Type B pancreatic cell (in vitro differentiated cells): ENCODE measurements at regions not wholly inside any gene's neighbourhood (a gene's known extent, or its start where the extent isn't known, plus 50 kb on each side); places are given as distances from the start of the nearest gene placed in this dataset.
A peak's percentile ranks its signal among the peaks of the same experiment; 100 is the strongest.
"Not testable (repeated sequence)": the region's sequence is repeated elsewhere in the genome, so short reads cannot be mapped to it uniquely, and the experiment has no call there.

Experiments
- DNase-seq: peaks from one replicate; pipeline ENCODE4 v3.0.0; 2021; ENCODE audit warnings: mixed read lengths; ENCODE audit not compliant: unreplicated experiment; ENCODE audit errors: extremely low spot score
- H3K27ac Mint-ChIP-seq: 2 replicates; pipeline ENCODE4 v1.8.0; 2021; ENCODE audit warnings: mild to moderate bottlenecking, mixed read lengths
- H3K27me3 Mint-ChIP-seq: 2 replicates; pipeline ENCODE4 v1.8.0; 2021; ENCODE audit warnings: mixed read lengths
- H3K36me3 Mint-ChIP-seq: 2 replicates; pipeline ENCODE4 v1.8.0; 2021; ENCODE audit warnings: mixed read lengths
- H3K4me1 Mint-ChIP-seq: one replicate; pipeline ENCODE4 v1.8.0; 2021; ENCODE audit warnings: mixed read lengths; ENCODE audit not compliant: unreplicated experiment
- H3K4me3 Mint-ChIP-seq: 2 replicates; pipeline ENCODE4 v1.8.0; 2021; ENCODE audit warnings: mild to moderate bottlenecking, mixed read lengths
- H3K9me3 Mint-ChIP-seq: 2 replicates; pipeline ENCODE4 v1.8.0; 2021; ENCODE audit warnings: mixed read lengths
- CTCF ChIP-seq: fragments of 200-600 bp; sonication (generic); conservative IDR thresholded peaks from 2 replicates; pipeline ENCODE4 v1.5.0; 2021; ENCODE audit warnings: antibody characterized with exemption, mild to moderate bottlenecking

DNA sequence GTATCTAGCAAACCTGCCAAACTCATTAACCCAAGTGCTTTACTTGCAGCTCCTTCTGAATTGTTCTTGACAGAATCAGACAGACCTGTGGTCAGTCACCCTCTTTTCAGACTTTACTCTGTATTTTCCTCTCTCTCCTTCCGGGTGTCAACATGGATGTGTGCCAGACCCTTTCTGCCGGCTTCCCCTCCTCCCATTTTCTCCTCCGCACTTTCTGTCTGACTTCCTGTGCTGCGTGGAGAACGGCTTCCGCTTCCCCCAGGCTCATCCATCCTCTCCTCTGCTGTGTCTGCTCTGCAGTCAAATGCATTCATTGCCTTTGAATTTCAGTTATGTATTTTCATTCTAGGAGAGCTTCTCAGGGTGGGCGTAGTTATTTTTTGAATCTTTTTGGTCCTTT, 53.3 kb upstream of the LRPAP1 start:
- not testable (repeated sequence) for H3K27me3 Mint-ChIP-seq, H3K36me3 Mint-ChIP-seq, H3K9me3 Mint-ChIP-seq, H3K27ac Mint-ChIP-seq, H3K4me1 Mint-ChIP-seq, H3K4me3 Mint-ChIP-seq, DNase-seq

DNA sequence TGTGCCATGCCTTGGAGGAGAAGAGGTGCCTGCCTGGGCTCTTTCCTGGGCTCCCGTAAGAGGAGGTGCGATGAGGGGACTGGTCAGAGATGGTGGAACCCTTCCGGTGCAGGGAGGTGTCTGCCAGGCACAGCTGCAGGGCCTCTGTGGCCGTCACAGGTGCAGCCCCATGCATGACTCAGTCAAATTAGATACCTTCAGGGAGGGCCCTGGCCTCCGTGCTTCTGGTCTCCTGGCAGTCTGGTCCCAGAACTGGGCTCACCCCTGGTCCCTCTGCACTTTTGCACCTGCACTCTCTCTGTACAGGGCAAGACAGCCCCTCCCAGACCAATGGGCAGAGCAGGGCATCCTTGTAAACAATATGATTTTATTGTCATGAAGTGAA, 49.9 kb upstream of the LRPAP1 start:
- no peak overlapping the region for H3K4me3 Mint-ChIP-seq
- peaks cover 16% of the 10 kb centered on the region for H3K27me3 Mint-ChIP-seq
- peaks cover 4% of the 10 kb centered on the region for H3K4me1 Mint-ChIP-seq
- no peaks in the 10 kb centered on the region for H3K36me3 Mint-ChIP-seq
- TF ChIP-seq CTCF: no peak
- DNase-seq: peak; percentile 45
- no peak overlapping the region for H3K27ac Mint-ChIP-seq
- H3K9me3 Mint-ChIP-seq: no peaks in the 10 kb centered on the region
